Heart left ventricle (tissue), 13 donors: ENCODE measurements at regions not wholly inside any gene's neighbourhood (a gene's known extent, or its start where the extent isn't known, plus 50 kb on each side); places are given as distances from the start of the nearest gene placed in this dataset.

Source experiments
- CTCF ChIP-seq, 12 donors: fragments of 200-600 bp; sonication (generic) in 4 of 12; IDR thresholded peaks; one replicate each; pipeline versions ENCODE4 v1.5.0 to v1.8.0; 2018 to 2022; ENCODE audit warnings: antibody characterized with exemption in 12 of 12, mild to moderate bottlenecking in 5 of 12
- POLR2A ChIP-seq, 2 donors: fragments of 450-650 bp; IDR thresholded peaks; one replicate each; pipeline ENCODE4 v1.6.1; 2017; ENCODE audit warnings: antibody characterized with exemption in 2 of 2, mild to moderate bottlenecking in 2 of 2, moderate library complexity in 2 of 2
- donor health status: ischemic (EF 13 %, LVEDD 7.1; RV severe dilation, severe dysfunction).
- donor health status: DM: no; HTN: yes; CAD: no.
- donor health status: DM: no; HTN: no; CAD: no.
- donor health status: ischemic (EF 25% LVEDD 6.9; RV normal size, moderate dysfunction).
- donor health status: ischemic (EF 25% LVEDD 5.7; RV mildly dilated, moderate dysfunction).
- donor health status: ischemic (EF 35%, LVEDD 5.7; RV mildly dilated, moderate dysfunction).
- donor health status: nonischemic (EF 11% LVEDD 7.7; RV severe dilation, severe dysfunction).
- donor health status: DM: yes; HTN: yes; CAD: no.
- donor health status: PGD.
- donor health status: ischemic (EF 29% LVEDD 5.4; RV normal size, mild dysfunction).
- donor health status: nonischemic (EF 23%, LVEDD 6.1; RV moderate dilation, normal function).

GRCh38 chr10:61119573-61119972 is 175.6 kb upstream of the RHOBTB1 start:
- TF ChIP-seq CTCF (IDR thresholded peaks at IDR 0.05) (no peak), POLR2A (IDR thresholded peaks at IDR 0.05) (no peak)
